Activated B cell treated with CpG ODN at 0.5 μM for 24 hours (primary cell): ENCODE measurements at regions not wholly inside any gene's neighbourhood (a gene's known extent, or its start where the extent isn't known, plus 50 kb on each side); places are given as distances from the start of the nearest gene placed in this dataset.

Experiments used
- ATAC-seq: fragments of 200-7000 bp; cut with Tn5 transposase; one replicate; pipeline ENCODE4 v1.10.0; 2021; ENCODE audit warnings: low read depth, mild to moderate bottlenecking, moderate library complexity
- CTCF ChIA-PET: fragments of 350-600 bp; sonication (Branson Sonifier 250); formaldehyde crosslinking; loops from one replicate; lab custom pipeline; 2021; ENCODE audit warnings: antibody characterized with exemption; lab: Charles Lee
- POLR2A ChIA-PET: fragments of 350-600 bp; sonication (Branson Sonifier 250); formaldehyde crosslinking; loops from one replicate; lab custom pipeline; 2021; ENCODE audit warnings: antibody characterized with exemption; lab: Charles Lee
- DNase-seq: peaks from one replicate; pipeline ENCODE4 v3.0.0; 2022
- H3K27ac Mint-ChIP-seq: one replicate; pipeline ENCODE4 v1.8.0; 2020; ENCODE audit warnings: mixed read lengths
- H3K27me3 Mint-ChIP-seq: one replicate; pipeline ENCODE4 v1.8.0; 2021; ENCODE audit warnings: mixed read lengths
- H3K36me3 Mint-ChIP-seq: one replicate; pipeline ENCODE4 v1.8.0; 2021; ENCODE audit warnings: low read depth, mixed read lengths
- H3K4me1 Mint-ChIP-seq: one replicate; pipeline ENCODE4 v1.8.0; 2021; ENCODE audit warnings: mixed read lengths
- H3K4me3 Mint-ChIP-seq: one replicate; pipeline ENCODE4 v1.8.0; 2020; ENCODE audit warnings: mild to moderate bottlenecking, mixed read lengths
- H3K9me3 Mint-ChIP-seq: one replicate; pipeline ENCODE4 v1.8.0; 2020; ENCODE audit warnings: mixed read lengths
- intact Hi-C: fragments of 100-400 bp; cut with micrococcal nuclease; formaldehyde crosslinking; loops from one replicate; pipeline ENCODE4 v1.15.1; 2024
- TF ChIP-seq, protein P1 (sequence below): fragments of 200-600 bp; IDR thresholded peaks from one replicate; pipeline ENCODE4 v1.8.0; 2022; ENCODE audit warnings: antibody characterized with exemption, mild to moderate bottlenecking

DNA sequence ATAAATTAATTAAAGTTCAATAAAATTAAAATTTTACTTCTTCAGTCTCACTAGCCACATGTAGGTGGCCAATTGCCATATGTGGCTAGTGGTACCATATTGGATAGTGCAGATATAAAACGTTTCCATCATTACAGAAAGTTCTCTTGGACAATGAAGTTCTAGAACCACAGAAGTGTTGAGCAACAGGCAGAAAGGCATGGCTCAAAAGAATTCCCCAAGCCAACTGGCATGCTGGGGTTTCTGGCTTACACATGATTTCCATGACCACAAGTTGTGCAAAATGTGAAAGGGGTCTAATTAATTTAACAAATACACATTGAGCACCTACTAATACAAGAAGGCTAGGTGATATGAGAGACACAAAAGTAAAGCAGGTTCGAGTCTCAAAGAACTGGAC lies 72.2 kb upstream of the CDC42BPA start:
- intact Hi-C loops = no loop called here
- TF ChIP-seq, protein P1, sequence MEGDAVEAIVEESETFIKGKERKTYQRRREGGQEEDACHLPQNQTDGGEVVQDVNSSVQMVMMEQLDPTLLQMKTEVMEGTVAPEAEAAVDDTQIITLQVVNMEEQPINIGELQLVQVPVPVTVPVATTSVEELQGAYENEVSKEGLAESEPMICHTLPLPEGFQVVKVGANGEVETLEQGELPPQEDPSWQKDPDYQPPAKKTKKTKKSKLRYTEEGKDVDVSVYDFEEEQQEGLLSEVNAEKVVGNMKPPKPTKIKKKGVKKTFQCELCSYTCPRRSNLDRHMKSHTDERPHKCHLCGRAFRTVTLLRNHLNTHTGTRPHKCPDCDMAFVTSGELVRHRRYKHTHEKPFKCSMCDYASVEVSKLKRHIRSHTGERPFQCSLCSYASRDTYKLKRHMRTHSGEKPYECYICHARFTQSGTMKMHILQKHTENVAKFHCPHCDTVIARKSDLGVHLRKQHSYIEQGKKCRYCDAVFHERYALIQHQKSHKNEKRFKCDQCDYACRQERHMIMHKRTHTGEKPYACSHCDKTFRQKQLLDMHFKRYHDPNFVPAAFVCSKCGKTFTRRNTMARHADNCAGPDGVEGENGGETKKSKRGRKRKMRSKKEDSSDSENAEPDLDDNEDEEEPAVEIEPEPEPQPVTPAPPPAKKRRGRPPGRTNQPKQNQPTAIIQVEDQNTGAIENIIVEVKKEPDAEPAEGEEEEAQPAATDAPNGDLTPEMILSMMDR = no peak
- Mint-ChIP-seq H3K36me3 (no peaks in the 10 kb centered on the region), H3K9me3 (no peaks in the 10 kb centered on the region), H3K4me3 (no peak overlapping the region), H3K4me1 (no peaks in the 10 kb centered on the region), H3K27me3 (no peaks in the 10 kb centered on the region), H3K27ac (no peak overlapping the region)
- DNase-seq (no peak), ATAC-seq (no peak)
- CTCF ChIA-PET = no interaction called here
- POLR2A ChIA-PET = no interaction called here

DNA sequence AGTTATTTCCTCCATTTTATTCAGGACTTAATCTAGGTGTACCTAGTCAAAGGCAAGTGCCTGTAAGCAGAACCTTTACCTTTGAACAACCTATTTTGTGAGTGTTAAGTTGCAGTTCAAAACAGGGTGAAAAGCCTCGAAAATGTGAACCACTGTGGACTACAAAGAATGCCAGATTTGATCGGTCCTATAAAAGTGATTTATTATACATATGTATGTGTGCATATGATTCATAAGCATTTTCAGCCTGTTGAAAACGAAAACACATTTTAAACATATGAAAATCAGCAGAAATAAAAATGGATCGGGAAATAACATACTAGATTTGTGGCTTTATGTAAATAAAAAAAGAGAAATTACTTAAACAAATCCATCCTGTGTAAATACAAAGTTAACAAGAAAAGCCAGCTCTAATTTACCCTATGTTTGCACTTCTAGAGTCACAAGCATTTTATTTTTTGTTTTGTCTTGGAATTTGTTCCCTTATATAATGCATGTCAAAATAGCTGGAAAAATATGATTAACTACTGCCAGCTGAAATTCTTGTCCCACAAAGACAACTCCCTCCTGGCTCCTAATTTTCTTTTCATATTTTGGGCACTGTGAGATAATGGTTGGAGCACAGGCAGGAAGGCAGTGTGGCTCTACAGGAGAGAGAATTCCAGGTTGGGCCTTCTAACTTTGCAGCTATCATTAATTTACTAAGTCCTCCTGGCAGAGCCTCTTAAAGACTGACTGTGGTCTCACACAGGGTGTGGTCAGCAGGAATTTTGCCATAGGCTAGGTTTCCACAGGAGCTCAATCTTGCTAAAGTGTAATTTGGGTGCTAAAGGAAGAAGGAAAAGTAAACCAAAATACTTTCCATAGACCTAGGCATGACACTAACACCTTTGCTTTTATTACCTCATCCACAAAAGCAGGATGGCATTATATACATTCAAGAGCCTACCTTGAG lies 70.2 kb upstream of the CDC42BPA start:
- ChIA-PET CTCF (no interaction called here), POLR2A (no interaction called here)
- DNase-seq (no peak), ATAC-seq (no peak)
- no peak overlapping the region for H3K4me3 Mint-ChIP-seq
- H3K27me3 Mint-ChIP-seq = peaks cover 4% of the 10 kb centered on the region
- no peaks in the 10 kb centered on the region for H3K36me3 Mint-ChIP-seq
- H3K9me3 Mint-ChIP-seq = no peaks in the 10 kb centered on the region
- no peak overlapping the region for H3K27ac Mint-ChIP-seq
- H3K4me1 Mint-ChIP-seq = no peaks in the 10 kb centered on the region
- intact Hi-C loops = no loop called here
- TF ChIP-seq, protein P1 = no peak

DNA sequence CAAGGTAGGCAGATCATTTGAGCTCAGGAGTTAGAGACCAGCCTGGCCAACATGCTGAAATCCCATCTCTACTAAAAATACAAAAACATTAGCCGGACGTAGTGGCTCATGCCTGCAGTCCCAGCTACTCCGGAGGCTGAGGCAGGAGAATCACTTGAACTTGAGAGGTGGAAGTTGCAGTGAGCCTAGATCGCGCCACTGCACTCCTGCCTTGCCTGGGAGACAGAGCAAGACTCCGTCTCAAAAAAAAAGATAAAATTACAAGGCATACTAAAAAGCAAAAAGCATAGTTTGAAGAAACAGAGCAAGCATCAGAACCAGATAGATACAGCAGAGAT lies 61.2 kb upstream of the CDC42BPA start:
- POLR2A ChIA-PET = no interaction called here
- no peaks in the 10 kb centered on the region for H3K36me3 Mint-ChIP-seq
- H3K9me3 Mint-ChIP-seq = no peaks in the 10 kb centered on the region
- intact Hi-C loops = no loop called here
- DNase-seq = no peak
- no peak overlapping the region for H3K27ac Mint-ChIP-seq
- H3K4me3 Mint-ChIP-seq = no peak overlapping the region
- H3K27me3 Mint-ChIP-seq = peaks cover 23% of the 10 kb centered on the region
- no peaks in the 10 kb centered on the region for H3K4me1 Mint-ChIP-seq
- TF ChIP-seq, protein P1 = no peak
- CTCF ChIA-PET = no interaction called here
- ATAC-seq = no peak

DNA sequence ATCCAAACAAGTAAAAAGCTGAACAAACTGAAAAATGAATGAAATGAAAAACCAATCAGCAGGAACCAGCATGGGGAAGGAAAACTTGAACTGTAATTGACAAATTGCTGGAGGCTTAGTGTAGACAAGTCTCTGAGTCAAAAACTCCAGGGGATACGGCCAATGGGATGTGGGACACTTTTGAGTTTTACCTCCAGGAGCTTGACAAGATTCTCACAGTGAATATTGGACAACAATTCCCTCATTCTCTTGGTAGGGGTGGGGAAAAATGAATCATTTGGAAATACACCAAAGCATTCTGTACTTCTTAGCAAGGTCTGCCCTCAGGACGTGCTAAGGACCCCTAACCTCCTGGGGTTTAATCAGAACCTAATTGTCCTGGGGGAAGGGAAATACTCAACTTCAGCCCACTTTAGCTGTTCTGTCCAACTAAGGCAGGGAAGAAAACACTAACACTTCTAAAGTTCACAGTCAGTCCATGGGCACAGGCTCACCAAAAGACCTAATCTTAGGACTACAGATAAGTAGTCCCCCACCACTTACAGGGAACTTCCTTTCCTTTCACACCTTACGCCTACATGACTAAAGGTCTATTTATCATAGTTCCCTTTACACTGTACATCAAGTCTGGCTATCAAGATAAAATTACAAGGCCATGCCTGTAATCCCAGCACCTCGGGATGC lies 60.7 kb upstream of the CDC42BPA start:
- peaks cover 25% of the 10 kb centered on the region for H3K27me3 Mint-ChIP-seq
- CTCF ChIA-PET = no interaction called here

DNA sequence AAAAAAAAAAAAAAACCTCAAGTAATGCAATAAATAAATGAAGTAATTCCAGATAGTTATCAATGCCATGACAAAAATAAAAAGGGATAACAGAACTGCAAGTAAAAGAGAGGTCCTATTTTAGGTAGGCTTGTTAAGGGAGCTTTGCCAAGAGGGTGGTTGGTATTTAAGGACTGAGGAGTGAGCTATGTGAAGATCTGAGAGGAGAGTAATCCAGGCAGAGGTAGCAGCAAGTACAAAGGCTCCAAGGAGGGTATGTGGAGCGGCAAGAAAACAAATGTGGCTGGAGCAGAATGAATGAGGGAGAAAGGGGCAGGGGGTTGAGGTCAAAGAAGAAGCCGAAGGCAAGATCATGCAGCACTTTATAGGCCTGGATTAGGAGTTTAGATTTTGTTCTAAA lies 59.9 kb upstream of the CDC42BPA start:
- H3K4me3 Mint-ChIP-seq = no peak overlapping the region
- ATAC-seq = no peak
- H3K27ac Mint-ChIP-seq = no peak overlapping the region
- intact Hi-C loops = no loop called here
- ChIA-PET CTCF (no interaction called here), POLR2A (no interaction called here)
- DNase-seq = no peak
- H3K9me3 Mint-ChIP-seq = no peaks in the 10 kb centered on the region
- TF ChIP-seq, protein P1 = no peak
- no peaks in the 10 kb centered on the region for H3K4me1 Mint-ChIP-seq
- peaks cover 25% of the 10 kb centered on the region for H3K27me3 Mint-ChIP-seq
- no peaks in the 10 kb centered on the region for H3K36me3 Mint-ChIP-seq

More for the DNA sequence above, 60.7 kb upstream of the CDC42BPA start:
- Mint-ChIP-seq H3K36me3 (no peaks in the 10 kb centered on the region), H3K4me3 (no peak overlapping the region), H3K9me3 (no peaks in the 10 kb centered on the region), H3K4me1 (no peaks in the 10 kb centered on the region), H3K27ac (no peak overlapping the region)
- TF ChIP-seq, protein P1 = no peak
- POLR2A ChIA-PET = no interaction called here
- intact Hi-C loops = no loop called here
- DNase-seq (no peak), ATAC-seq (no peak)
